ENCODE measurements at regions not wholly inside any gene's neighbourhood (a gene's known extent, or its start where the extent isn't known, plus 50 kb on each side); places are given as distances from the start of the nearest gene placed in this dataset.

DNA sequence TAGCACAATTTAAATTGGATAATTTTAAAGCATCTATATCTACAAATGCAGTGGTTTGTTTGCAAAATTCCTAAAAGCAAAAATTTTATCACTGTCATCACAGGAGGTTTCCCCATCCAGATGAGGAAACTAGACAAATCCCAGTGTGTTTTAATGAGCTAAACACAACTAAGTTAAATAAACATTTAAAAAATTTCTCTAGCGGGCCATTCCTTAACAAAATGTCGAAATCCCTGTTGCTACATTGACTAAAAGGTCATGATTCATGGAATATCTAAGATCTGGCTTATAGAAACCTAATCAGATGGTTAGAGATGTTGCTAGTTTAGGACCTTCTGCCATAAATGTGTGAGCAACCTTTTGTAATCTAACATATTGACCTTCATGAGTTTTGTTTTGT lies 107.3 kb upstream of the BDNF start:
- TF ChIP-seq, protein P1, sequence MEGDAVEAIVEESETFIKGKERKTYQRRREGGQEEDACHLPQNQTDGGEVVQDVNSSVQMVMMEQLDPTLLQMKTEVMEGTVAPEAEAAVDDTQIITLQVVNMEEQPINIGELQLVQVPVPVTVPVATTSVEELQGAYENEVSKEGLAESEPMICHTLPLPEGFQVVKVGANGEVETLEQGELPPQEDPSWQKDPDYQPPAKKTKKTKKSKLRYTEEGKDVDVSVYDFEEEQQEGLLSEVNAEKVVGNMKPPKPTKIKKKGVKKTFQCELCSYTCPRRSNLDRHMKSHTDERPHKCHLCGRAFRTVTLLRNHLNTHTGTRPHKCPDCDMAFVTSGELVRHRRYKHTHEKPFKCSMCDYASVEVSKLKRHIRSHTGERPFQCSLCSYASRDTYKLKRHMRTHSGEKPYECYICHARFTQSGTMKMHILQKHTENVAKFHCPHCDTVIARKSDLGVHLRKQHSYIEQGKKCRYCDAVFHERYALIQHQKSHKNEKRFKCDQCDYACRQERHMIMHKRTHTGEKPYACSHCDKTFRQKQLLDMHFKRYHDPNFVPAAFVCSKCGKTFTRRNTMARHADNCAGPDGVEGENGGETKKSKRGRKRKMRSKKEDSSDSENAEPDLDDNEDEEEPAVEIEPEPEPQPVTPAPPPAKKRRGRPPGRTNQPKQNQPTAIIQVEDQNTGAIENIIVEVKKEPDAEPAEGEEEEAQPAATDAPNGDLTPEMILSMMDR (conservative IDR thresholded peaks at IDR 0.05 in 1 of 2, IDR thresholded peaks at IDR 0.05 in 1 of 2; ENCODE audit: low read depth in 1 of 2, low read length in 2 of 2): no peak
- TF ChIP-seq EZH2 (IDR thresholded peaks at IDR 0.05; ENCODE audit: low read length, missing control alignments): no peak

Measured in fibroblast of lung (primary cell).